Muscle of back (tissue), 3 donors: ENCODE measurements at regions not wholly inside any gene's neighbourhood (a gene's known extent, or its start where the extent isn't known, plus 50 kb on each side); places are given as distances from the start of the nearest gene placed in this dataset.

Experiments used
- DNase-seq, 3 donors: peaks; one replicate each; pipeline versions ENCODE4 v3.0.0 to v3.0.0-alpha.2; 2013

DNA sequence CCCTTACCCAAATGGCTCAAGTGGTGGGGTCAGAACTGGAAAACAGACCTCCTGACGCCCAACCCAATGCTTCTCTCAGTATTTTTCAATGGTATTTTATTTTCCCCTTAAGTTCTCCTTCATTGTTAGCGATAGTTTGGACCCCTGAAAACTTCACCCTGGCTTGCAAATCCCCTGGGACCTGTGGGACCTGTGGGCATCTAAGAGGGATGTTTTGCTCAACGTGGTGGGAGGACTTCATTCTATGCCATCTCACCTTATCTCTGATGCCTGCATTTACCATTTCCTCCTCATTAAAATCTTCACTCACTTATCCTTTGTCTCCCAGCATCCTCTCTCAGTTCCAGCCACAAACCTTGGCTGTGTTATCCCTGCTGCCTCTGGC is 59.4 kb upstream of the GZMB start:
- no peak for DNase-seq

DNA sequence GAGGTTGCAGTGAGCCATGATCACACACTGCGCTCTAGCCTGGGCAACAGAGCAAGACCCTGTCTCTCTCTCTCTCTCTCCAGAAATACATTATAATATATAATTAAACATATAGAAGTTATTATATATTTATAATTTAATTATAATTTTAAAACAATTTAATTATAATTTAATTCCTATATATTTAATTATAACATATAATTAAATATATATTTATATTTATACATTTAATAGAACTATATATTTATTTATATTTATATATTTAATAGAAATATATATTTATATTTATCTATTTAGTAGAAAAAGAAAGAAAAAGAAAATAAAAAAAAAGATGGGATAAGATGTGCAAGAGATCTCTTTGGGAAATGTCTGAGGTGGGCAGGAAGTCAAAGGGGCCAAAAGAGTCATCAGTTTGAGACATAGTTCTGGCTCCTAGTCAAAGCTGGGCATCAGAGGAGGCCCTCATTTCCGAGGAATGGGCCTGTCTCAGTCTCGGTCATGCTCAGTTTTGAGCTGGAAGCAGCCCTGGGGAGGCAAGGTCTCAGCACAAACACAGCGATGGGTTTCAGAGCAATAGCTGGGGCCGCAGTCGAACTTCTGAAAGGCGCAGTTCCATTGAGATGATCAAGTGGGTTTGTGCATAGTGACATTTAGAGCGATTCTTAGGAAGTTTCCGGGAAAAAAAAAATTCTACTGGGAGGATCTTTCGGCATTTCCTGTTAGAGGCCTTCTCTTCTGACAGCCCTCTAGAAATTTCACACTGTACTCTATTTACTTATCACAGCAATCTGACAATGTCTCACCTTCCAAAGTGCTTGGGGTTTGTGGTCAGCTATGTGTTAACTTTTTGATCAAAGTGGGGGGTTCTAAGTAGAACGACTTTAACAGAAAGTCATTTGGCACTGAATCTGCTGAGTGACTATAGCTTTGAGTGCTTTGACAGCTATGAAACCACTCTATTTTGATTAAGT is 58.7 kb upstream of the GZMB start:
- DNase-seq, result no peak

- DNase-seq, result no peak
These were observed 56.5 kb upstream of the GZMB start for GRCh38 chr14:24690492-24690891.

DNA sequence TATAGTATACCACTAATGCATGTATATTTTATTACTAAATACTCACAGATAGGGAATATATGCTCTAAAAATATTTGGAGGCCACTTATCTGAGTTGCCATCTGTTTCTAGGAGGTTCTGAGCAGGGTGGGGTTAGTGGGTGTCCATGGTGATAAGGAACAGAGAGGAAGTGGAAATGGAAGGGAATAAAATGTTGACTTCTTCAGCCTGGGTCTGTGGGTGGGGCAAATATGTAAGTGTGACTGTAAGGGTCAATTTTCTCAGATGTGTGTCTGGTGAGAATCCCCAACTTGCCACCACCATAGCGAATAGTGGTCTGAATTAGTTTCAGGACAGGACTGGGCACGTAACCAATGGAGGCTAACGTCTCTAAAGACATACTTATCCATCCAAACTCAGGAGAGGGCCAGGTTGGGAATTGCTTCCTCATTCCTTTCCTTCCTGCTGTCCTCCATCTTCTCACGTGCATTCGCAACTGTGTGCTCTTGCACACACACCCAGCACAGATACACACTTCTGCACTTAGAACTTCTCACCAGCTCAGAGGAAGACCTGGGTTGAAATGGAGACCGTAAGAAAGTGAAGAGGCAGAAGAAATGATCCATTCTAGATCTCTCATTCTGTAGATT is 54.2 kb upstream of the GZMB start:
- DNase-seq, result no peak
